Lower leg skin (tissue), 3 donors: ENCODE measurements at regions not wholly inside any gene's neighbourhood (a gene's known extent, or its start where the extent isn't known, plus 50 kb on each side); places are given as distances from the start of the nearest gene placed in this dataset.

Experiments
- CTCF ChIP-seq, 3 donors: fragments of 450-650 bp; IDR thresholded peaks; one replicate each; pipeline ENCODE4 v1.5.1; 2016; ENCODE audit warnings: antibody characterized with exemption in 3 of 3, mild to moderate bottlenecking in 3 of 3, moderate library complexity in 2 of 3
- POLR2A ChIP-seq, 2 donors: fragments of 450-650 bp; IDR thresholded peaks; one replicate each; pipeline ENCODE4 v1.6.1; 2016 to 2017; ENCODE audit warnings: antibody characterized with exemption in 2 of 2, mild to moderate bottlenecking in 1 of 2, moderate library complexity in 1 of 2

GRCh38 chr21:15127437-15127836 is 62.6 kb upstream of the NRIP1 start:
- TF ChIP-seq CTCF (IDR thresholded peaks at IDR 0.05) (no peak), POLR2A (IDR thresholded peaks at IDR 0.05) (no peak)
